Neuronal stem cell (in vitro differentiated cells): ENCODE measurements at regions not wholly inside any gene's neighbourhood (a gene's known extent, or its start where the extent isn't known, plus 50 kb on each side); places are given as distances from the start of the nearest gene placed in this dataset.
A peak's percentile ranks its signal among the peaks of the same experiment; 100 is the strongest.

Experiments used
- DNase-seq: peaks from one replicate; pipeline ENCODE4 v3.0.0-alpha.2; 2013; ENCODE audit warnings: low spot score
- H2AFZ ChIP-seq: one replicate; pipeline ENCODE4 v1.6.1; 2013; ENCODE audit warnings: mild to moderate bottlenecking, low read length, inconsistent platforms
- H2AK5ac ChIP-seq: 2 replicates; pipeline ENCODE4 v1.6.1; 2013; ENCODE audit warnings: low read depth, mild to moderate bottlenecking, inconsistent platforms, low read length, moderate library complexity, mixed read lengths
- H2BK120ac ChIP-seq: 2 replicates; pipeline ENCODE4 v1.6.1; 2013; ENCODE audit warnings: low read depth, mild to moderate bottlenecking, inconsistent platforms, low read length, moderate library complexity, mixed read lengths
- H2BK12ac ChIP-seq: one replicate; pipeline ENCODE4 v1.6.1; 2013; ENCODE audit warnings: low read length, inconsistent platforms
- H2BK15ac ChIP-seq: 2 replicates; pipeline ENCODE4 v1.6.1; 2013; ENCODE audit warnings: mild to moderate bottlenecking, low read length, inconsistent platforms, mixed read lengths
- H2BK5ac ChIP-seq: one replicate; pipeline ENCODE4 v1.6.1; 2013; ENCODE audit warnings: inconsistent platforms, mild to moderate bottlenecking, low read length, moderate library complexity
- H3K14ac ChIP-seq: one replicate; pipeline ENCODE4 v1.6.1; 2013; ENCODE audit warnings: low read length, inconsistent platforms
- H3K18ac ChIP-seq: 2 replicates; pipeline ENCODE4 v1.6.1; 2013; ENCODE audit warnings: low read length, inconsistent platforms
- H3K23ac ChIP-seq: 2 replicates; pipeline ENCODE4 v1.6.1; 2013; ENCODE audit warnings: low read depth, mild to moderate bottlenecking, mixed read lengths, low read length, inconsistent platforms; ENCODE audit not compliant: poor library complexity
- H3K27ac ChIP-seq: replicated peaks from 3 replicates; pipeline ENCODE4 v1.5.1; 2013; ENCODE audit warnings: low read length, inconsistent platforms
- H3K27me3 ChIP-seq, 3 experiments: 2 replicates each; pipeline ENCODE4 v1.6.1; 2013; ENCODE audit warnings: low read length in 3 of 3, mild to moderate bottlenecking in 2 of 3, inconsistent platforms in 1 of 3, low read depth in 1 of 3, mixed read lengths in 1 of 3, moderate library complexity in 1 of 3; ENCODE audit not compliant: control insufficient read depth in 3 of 3, insufficient read depth in 3 of 3
- H3K36me3 ChIP-seq, 2 donors: replicated peaks in 1 of 2; 2 replicates each; pipeline ENCODE4 v1.6.1; 2013; ENCODE audit warnings: low read length in 2 of 2; ENCODE audit not compliant: control insufficient read depth in 2 of 2, insufficient read depth in 2 of 2
- H3K4ac ChIP-seq: 2 replicates; pipeline ENCODE4 v1.6.1; 2013; ENCODE audit warnings: inconsistent platforms, mild to moderate bottlenecking, low read length, moderate library complexity
- H3K4me1 ChIP-seq, 2 donors: 1 replicate in 1 of 2; 2 replicates in 1 of 2; pipeline ENCODE4 v1.6.1; 2013; ENCODE audit warnings: low read length in 2 of 2, low read depth in 1 of 2; ENCODE audit not compliant: control insufficient read depth in 2 of 2, insufficient read depth in 1 of 2
- H3K4me2 ChIP-seq: one replicate; pipeline ENCODE4 v1.6.1; 2013; ENCODE audit warnings: mild to moderate bottlenecking, low read length, inconsistent platforms; ENCODE audit not compliant: insufficient read depth, poor library complexity, severe bottlenecking
- H3K4me3 ChIP-seq, 2 donors: 2 replicates each; pipeline ENCODE4 v1.5.1; 2013; ENCODE audit warnings: low read length in 2 of 2, mild to moderate bottlenecking in 2 of 2, inconsistent platforms in 1 of 2, moderate library complexity in 1 of 2
- H3K79me1 ChIP-seq: one replicate; pipeline ENCODE4 v1.6.1; 2013; ENCODE audit warnings: low read depth, mild to moderate bottlenecking, inconsistent platforms, low read length, moderate library complexity
- H3K9ac ChIP-seq: one replicate; pipeline ENCODE4 v1.6.1; 2013; ENCODE audit warnings: mild to moderate bottlenecking, low read depth, low read length, inconsistent platforms; ENCODE audit not compliant: poor library complexity
- H3K9me3 ChIP-seq, 2 donors: replicated peaks in 1 of 2; 2 replicates each; pipeline versions ENCODE3 to v1.6.1; 2013; ENCODE audit warnings: low read length in 2 of 2, mild to moderate bottlenecking in 2 of 2, inconsistent platforms in 1 of 2, low read depth in 1 of 2, mixed read lengths in 1 of 2, moderate library complexity in 1 of 2; ENCODE audit not compliant: control insufficient read depth in 2 of 2, insufficient read depth in 1 of 2
- H4K8ac ChIP-seq: one replicate; pipeline ENCODE4 v1.6.1; 2013; ENCODE audit warnings: low read depth, mild to moderate bottlenecking, inconsistent platforms, low read length, moderate library complexity
- H4K91ac ChIP-seq: one replicate; pipeline ENCODE4 v1.6.1; 2013; ENCODE audit warnings: low read length, low read depth, mild to moderate bottlenecking, inconsistent platforms; ENCODE audit not compliant: poor library complexity
- WGBS, 2 donors: extraction: QIAGEN DNeasy Blood & Tissue Kit; methylation state at CpG; one replicate each; pipeline ENCODE4 v1.1.7; 2013; ENCODE audit warnings: missing lambda C conversion rate in 2 of 2, mixed read lengths in 1 of 2; ENCODE audit not compliant: insufficient read length in 2 of 2, insufficient replicate concordance in 1 of 2; ENCODE audit errors: extremely low coverage in 2 of 2; 5-methylcytosine and 5-hydroxymethylcytosine counted together

GRCh38 chr2:171608168-171608567, 79.1 kb upstream of the DYNC1I2 start:
- Histone ChIP-seq H2AFZ (no peak overlapping the region), H3K36me3 (no peaks in the 10 kb centered on the region), H4K91ac (no peak overlapping the region), H2BK12ac (no peak overlapping the region), H3K4me2 (no peak overlapping the region), H2AK5ac (no peak overlapping the region), H3K4ac (no peak overlapping the region), H3K79me1 (no peaks in the 10 kb centered on the region), H3K9ac (no peak overlapping the region), H2BK15ac (no peak overlapping the region), H3K23ac (no peak overlapping the region), H3K4me1 (no peaks in the 10 kb centered on the region), H3K27me3 (no peaks in the 10 kb centered on the region), H4K8ac (no peak overlapping the region), H3K27ac (no peak overlapping the region), H3K14ac (no peak overlapping the region), H3K9me3 (no peaks in the 10 kb centered on the region), H2BK120ac (no peak overlapping the region), H2BK5ac (no peak overlapping the region), H3K4me3 (no peak overlapping the region), H3K18ac (no peak overlapping the region)
- no CpG with 5 or more reads among the region's 2 CpGs for WGBS, 2 donors
- no peak for DNase-seq

GRCh38 chr2:171610824-171611223, 76.4 kb upstream of the DYNC1I2 start:
- peak overlapping the region; percentile 84 for H3K18ac ChIP-seq
- H3K79me1 ChIP-seq, result no peaks in the 10 kb centered on the region
- H4K8ac ChIP-seq, result no peak overlapping the region
- no peak overlapping the region for H2BK12ac ChIP-seq
- H2BK120ac ChIP-seq, result no peak overlapping the region
- no peak for DNase-seq
- no peak overlapping the region for H3K27ac ChIP-seq
- H3K9ac ChIP-seq, result peak overlapping the region; percentile 44
- peak overlapping the region; percentile 86 for H2AK5ac ChIP-seq
- H3K23ac ChIP-seq, result no peak overlapping the region
- no peak overlapping the region for H3K4me2 ChIP-seq
- H3K36me3 ChIP-seq, result no peaks in the 10 kb centered on the region
- peak overlapping the region; percentile 99 for H3K14ac ChIP-seq
- no CpG with 5 or more reads among the region's 6 CpGs for WGBS, 2 donors
- no peak overlapping the region for H3K4me3 ChIP-seq
- no peak overlapping the region for H2BK15ac ChIP-seq
- H3K27me3 ChIP-seq, result no peaks in the 10 kb centered on the region
- no peaks in the 10 kb centered on the region for H3K4me1 ChIP-seq
- H3K4ac ChIP-seq, result no peak overlapping the region
- H3K9me3 ChIP-seq, result no peaks in the 10 kb centered on the region
- peak overlapping the region; percentile 44 for H2BK5ac ChIP-seq
- no peak overlapping the region for H2AFZ ChIP-seq
- H4K91ac ChIP-seq, result no peak overlapping the region

- no peak overlapping the region for H3K23ac ChIP-seq
- no peak overlapping the region for H3K14ac ChIP-seq
- H3K36me3 ChIP-seq, result no peaks in the 10 kb centered on the region
- DNase-seq, result no peak
- no peaks in the 10 kb centered on the region for H3K9me3 ChIP-seq
- H2AK5ac ChIP-seq, result no peak overlapping the region
- no peak overlapping the region for H2AFZ ChIP-seq
- no peak overlapping the region for H2BK120ac ChIP-seq
- H3K18ac ChIP-seq, result no peak overlapping the region
- no peak overlapping the region for H3K4ac ChIP-seq
- peaks cover 0 to 2% of the 10 kb centered on the region in 2 donors for H3K4me1 ChIP-seq
- no peak overlapping the region for H2BK5ac ChIP-seq
- no peaks in the 10 kb centered on the region for H3K79me1 ChIP-seq
- no peak overlapping the region for H4K8ac ChIP-seq
- no peak overlapping the region for H3K9ac ChIP-seq
- peaks cover 0 to 3% (median 0%) of the 10 kb centered on the region in 3 experiments for H3K27me3 ChIP-seq
- no peak overlapping the region for H3K4me2 ChIP-seq
- WGBS, 2 donors, result no CpG with 5 or more reads among the region's 1 CpG
- no peak overlapping the region for H2BK15ac ChIP-seq
- no peak overlapping the region for H4K91ac ChIP-seq
- no peak overlapping the region for H2BK12ac ChIP-seq
- H3K4me3 ChIP-seq, result no peak overlapping the region
- no peak overlapping the region for H3K27ac ChIP-seq
Measured at GRCh38 chr2:171615069-171615468, 72.2 kb upstream of the DYNC1I2 start.

- H3K4me3 ChIP-seq, result no peak overlapping the region
- H4K8ac ChIP-seq, result no peak overlapping the region
- no peak overlapping the region for H3K4ac ChIP-seq
- no peak overlapping the region for H3K27ac ChIP-seq
- no peak overlapping the region for H2BK5ac ChIP-seq
- H2BK12ac ChIP-seq, result no peak overlapping the region
- H3K9me3 ChIP-seq, result no peaks in the 10 kb centered on the region
- peaks cover 0 to 15% (median 0%) of the 10 kb centered on the region in 3 experiments for H3K27me3 ChIP-seq
- WGBS, 2 donors, result no CpG with 5 or more reads among the region's 2 CpGs
- H2AFZ ChIP-seq, result no peak overlapping the region
- H3K9ac ChIP-seq, result no peak overlapping the region
- no peaks in the 10 kb centered on the region for H3K79me1 ChIP-seq
- no peak overlapping the region for H2BK15ac ChIP-seq
- peaks cover 0 to 2% of the 10 kb centered on the region in 2 donors for H3K4me1 ChIP-seq
- H3K23ac ChIP-seq, result no peak overlapping the region
- no peak overlapping the region for H3K14ac ChIP-seq
- no peak overlapping the region for H3K18ac ChIP-seq
- no peaks in the 10 kb centered on the region for H3K36me3 ChIP-seq
- H2BK120ac ChIP-seq, result no peak overlapping the region
- H4K91ac ChIP-seq, result no peak overlapping the region
- no peak overlapping the region for H3K4me2 ChIP-seq
- H2AK5ac ChIP-seq, result no peak overlapping the region
- DNase-seq, result no peak
Measured at GRCh38 chr2:171617981-171618380, 69.3 kb upstream of the DYNC1I2 start.
